Muscle of arm (tissue), 1 donor: ENCODE measurements at regions not wholly inside any gene's neighbourhood (a gene's known extent, or its start where the extent isn't known, plus 50 kb on each side); places are given as distances from the start of the nearest gene placed in this dataset.

Experiments
- DNase-seq: peaks from one replicate; pipeline ENCODE4 v3.0.0-alpha.2; 2013

GRCh38 chr13:111925146-111925875, 141.6 kb upstream of the SOX1 start:
- no peak for DNase-seq

GRCh38 chr13:111926501-111927180, 140.3 kb upstream of the SOX1 start:
- no peak for DNase-seq

GRCh38 chr13:111927181-111927540, 139.8 kb upstream of the SOX1 start:
- DNase-seq = no peak

GRCh38 chr13:111929036-111929616, 137.8 kb upstream of the SOX1 start:
- DNase-seq = no peak

GRCh38 chr13:111936267-111936925, 130.6 kb upstream of the SOX1 start:
- DNase-seq = no peak

- DNase-seq = peak; percentile 26
Measured at GRCh38 chr13:111937777-111938311, 129.1 kb upstream of the SOX1 start.

- no peak for DNase-seq
Measured at GRCh38 chr13:111938741-111939665, 127.9 kb upstream of the SOX1 start.

- no peak for DNase-seq
Measured at GRCh38 chr13:111939666-111940278, 127.2 kb upstream of the SOX1 start.

GRCh38 chr13:111940892-111941291, 126.1 kb upstream of the SOX1 start:
- no peak for DNase-seq

GRCh38 chr13:111941845-111942447, 125.0 kb upstream of the SOX1 start:
- no peak for DNase-seq

GRCh38 chr13:111943229-111943795, 123.6 kb upstream of the SOX1 start:
- DNase-seq = no peak

GRCh38 chr13:111944171-111944583, 122.8 kb upstream of the SOX1 start:
- no peak for DNase-seq

- DNase-seq = no peak
Measured at GRCh38 chr13:111945086-111945485, 121.9 kb upstream of the SOX1 start.

GRCh38 chr13:111946214-111946613, 120.7 kb upstream of the SOX1 start:
- no peak for DNase-seq

- DNase-seq = no peak
Measured at GRCh38 chr13:111947026-111947810, 119.7 kb upstream of the SOX1 start.

GRCh38 chr13:111947876-111948275, 119.1 kb upstream of the SOX1 start:
- DNase-seq = no peak

- DNase-seq = no peak
Measured at GRCh38 chr13:111948281-111948680, 118.7 kb upstream of the SOX1 start.

GRCh38 chr13:111948811-111949210, 118.1 kb upstream of the SOX1 start:
- DNase-seq = no peak

- no peak for DNase-seq
Measured at GRCh38 chr13:111949311-111949710, 117.6 kb upstream of the SOX1 start.
